GM12873 (cell line): ENCODE measurements at regions not wholly inside any gene's neighbourhood (a gene's known extent, or its start where the extent isn't known, plus 50 kb on each side); places are given as distances from the start of the nearest gene placed in this dataset.

Experiments used
- TF ChIP-seq, protein P1 (sequence below): IDR thresholded peaks from 2 replicates; pipeline ENCODE4 v1.5.1; 2012; ENCODE audit warnings: low read depth, mild to moderate bottlenecking, moderate library complexity, low read length, control low read depth; ENCODE audit not compliant: insufficient read depth; ENCODE audit errors: missing control alignments

DNA sequence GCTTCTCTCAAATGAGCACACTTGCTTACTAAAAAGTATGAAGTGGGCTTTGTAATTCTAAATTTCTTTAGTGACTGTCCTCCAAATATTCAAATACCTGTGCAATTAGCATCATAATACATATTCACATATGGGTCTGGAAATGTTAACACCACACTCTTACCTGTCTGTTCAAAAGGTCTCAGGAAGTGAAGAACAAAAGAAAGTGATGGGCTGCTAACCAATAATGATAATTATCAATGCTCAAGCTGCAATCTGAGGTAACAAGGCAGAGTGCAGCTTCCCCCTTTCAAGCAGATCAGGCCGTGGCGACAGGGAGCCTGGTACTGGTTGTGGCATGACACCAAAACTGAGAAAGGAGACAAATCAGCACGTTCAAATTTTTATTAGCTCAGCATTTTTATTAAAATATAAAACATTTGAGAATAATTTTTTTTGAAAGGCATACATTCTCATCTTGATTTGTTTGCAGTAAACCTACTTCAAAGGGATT lies 1044.7 kb upstream of the EPHA7 start:
- TF ChIP-seq, protein P1, sequence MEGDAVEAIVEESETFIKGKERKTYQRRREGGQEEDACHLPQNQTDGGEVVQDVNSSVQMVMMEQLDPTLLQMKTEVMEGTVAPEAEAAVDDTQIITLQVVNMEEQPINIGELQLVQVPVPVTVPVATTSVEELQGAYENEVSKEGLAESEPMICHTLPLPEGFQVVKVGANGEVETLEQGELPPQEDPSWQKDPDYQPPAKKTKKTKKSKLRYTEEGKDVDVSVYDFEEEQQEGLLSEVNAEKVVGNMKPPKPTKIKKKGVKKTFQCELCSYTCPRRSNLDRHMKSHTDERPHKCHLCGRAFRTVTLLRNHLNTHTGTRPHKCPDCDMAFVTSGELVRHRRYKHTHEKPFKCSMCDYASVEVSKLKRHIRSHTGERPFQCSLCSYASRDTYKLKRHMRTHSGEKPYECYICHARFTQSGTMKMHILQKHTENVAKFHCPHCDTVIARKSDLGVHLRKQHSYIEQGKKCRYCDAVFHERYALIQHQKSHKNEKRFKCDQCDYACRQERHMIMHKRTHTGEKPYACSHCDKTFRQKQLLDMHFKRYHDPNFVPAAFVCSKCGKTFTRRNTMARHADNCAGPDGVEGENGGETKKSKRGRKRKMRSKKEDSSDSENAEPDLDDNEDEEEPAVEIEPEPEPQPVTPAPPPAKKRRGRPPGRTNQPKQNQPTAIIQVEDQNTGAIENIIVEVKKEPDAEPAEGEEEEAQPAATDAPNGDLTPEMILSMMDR: no peak

DNA sequence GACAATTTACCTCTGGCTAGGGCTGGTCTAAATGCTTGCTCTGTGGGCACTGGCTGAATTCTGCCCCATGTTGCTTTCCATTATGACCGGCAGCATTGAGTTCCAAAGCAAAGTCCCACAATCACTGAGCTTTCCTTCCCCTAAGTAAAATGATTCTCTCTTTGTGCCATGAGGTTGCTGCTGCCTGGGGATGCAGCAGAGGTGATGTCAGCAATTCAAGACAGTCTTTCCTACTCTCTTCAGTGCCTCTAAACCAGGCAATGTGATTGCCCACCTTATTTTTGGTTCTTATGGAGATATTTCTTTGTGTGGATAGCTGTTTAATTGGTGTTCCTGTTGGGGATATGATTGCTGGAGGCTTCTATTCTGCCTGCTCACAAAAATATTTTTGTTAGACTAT lies 1043.9 kb upstream of the EPHA7 start:
- TF ChIP-seq, protein P1: no peak

- TF ChIP-seq, protein P1: no peak
These were observed 1042.9 kb upstream of the EPHA7 start for GRCh38 chr6:94462231-94462630.

GRCh38 chr6:94456266-94456665 lies 1036.9 kb upstream of the EPHA7 start:
- TF ChIP-seq, protein P1: no peak

GRCh38 chr6:94454231-94454630 lies 1034.9 kb upstream of the EPHA7 start:
- TF ChIP-seq, protein P1: no peak

DNA sequence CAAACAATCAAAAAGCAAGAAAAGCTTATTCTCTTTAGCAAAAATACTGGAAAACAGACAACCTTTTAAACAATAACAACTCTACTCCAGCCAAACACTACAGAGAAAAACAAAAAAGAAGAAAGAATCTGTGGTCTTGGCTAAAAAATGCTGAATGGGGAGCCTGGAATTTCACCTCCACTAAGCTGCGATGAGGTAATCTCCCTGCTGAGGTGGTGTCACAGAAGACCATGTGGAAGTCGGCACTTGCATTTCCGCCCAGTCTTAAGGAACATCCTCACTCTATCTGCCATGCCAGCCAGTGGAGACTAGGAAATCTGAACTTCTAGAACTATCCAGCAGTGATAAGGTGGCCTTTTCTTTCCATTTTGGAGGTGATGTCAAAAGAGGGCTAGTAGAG lies 1026.8 kb upstream of the EPHA7 start:
- TF ChIP-seq, protein P1: no peak

- TF ChIP-seq, protein P1: no peak
These were observed 1024.3 kb upstream of the EPHA7 start for GRCh38 chr6:94443701-94444100.
